Spleen (tissue), 7 donors: ENCODE measurements at regions not wholly inside any gene's neighbourhood (a gene's known extent, or its start where the extent isn't known, plus 50 kb on each side); places are given as distances from the start of the nearest gene placed in this dataset.

Source experiments
- CTCF ChIP-seq, 11 experiments: fragments of 200-600 bp in 7 of 11; fragments of 450-650 bp in 4 of 11; sonication (generic) in 4 of 11; IDR thresholded peaks in 8 of 11; conservative IDR thresholded peaks in 3 of 11; 1 replicate in 7 of 11; 2 replicates in 4 of 11; pipeline versions ENCODE4 v1.4.0 to v1.8.0; 2016 to 2021; ENCODE audit warnings: antibody characterized with exemption in 11 of 11, inconsistent platforms in 4 of 11, mild to moderate bottlenecking in 1 of 11
- POLR2A ChIP-seq, 3 donors: fragments of 450-650 bp; IDR thresholded peaks; one replicate each; pipeline ENCODE4 v1.5.1; 2017; ENCODE audit warnings: antibody characterized with exemption in 3 of 3, mild to moderate bottlenecking in 1 of 3
- donor health status: DM: no; HTN: no; CAD: no; lungs with moderate emphysema.
- donor health status: DM: no; HTN: no; CAD: no.
- donor health status: DM: no; HTN: no; CAD: no.

GRCh38 chr11:112538534-112539280, 278.0 kb upstream of the PLET1 start:
- TF ChIP-seq CTCF (IDR thresholded peaks at IDR 0.05 in 8 of 11, conservative IDR thresholded peaks at IDR 0.05 in 3 of 11): no peak
- no peak for TF ChIP-seq POLR2A (IDR thresholded peaks at IDR 0.05)
